Transverse colon (tissue), 4 donors: ENCODE measurements at regions not wholly inside any gene's neighbourhood (a gene's known extent, or its start where the extent isn't known, plus 50 kb on each side); places are given as distances from the start of the nearest gene placed in this dataset.

Source experiments
- DNase-seq: peaks from one replicate; pipeline ENCODE4 v3.0.0-alpha.2; 2019
- H3K27ac ChIP-seq, 4 donors: fragments of 200-600 bp; sonication (generic); 2 replicates each; pipeline ENCODE4 v1.5.1; 2016 to 2018; ENCODE audit warnings: inconsistent platforms in 4 of 4
- H3K27me3 ChIP-seq: fragments of 200-600 bp; sonication (generic); 2 replicates; pipeline ENCODE4 v1.5.1; 2017; ENCODE audit warnings: inconsistent platforms
- H3K36me3 ChIP-seq, 4 donors: fragments of 200-600 bp; sonication (generic); 2 replicates each; pipeline ENCODE4 v1.5.1; 2017 to 2019; ENCODE audit warnings: inconsistent platforms in 4 of 4
- H3K4me1 ChIP-seq, 4 donors: fragments of 200-600 bp; sonication (generic); 2 replicates each; pipeline ENCODE4 v1.5.1; 2017 to 2020; ENCODE audit warnings: inconsistent platforms in 4 of 4
- H3K4me3 ChIP-seq, 4 donors: fragments of 200-600 bp; sonication (generic); 1 replicate in 1 of 4; 2 replicates in 3 of 4; pipeline versions ENCODE4 v1.5.1 to v1.6.1; 2017 to 2019; ENCODE audit warnings: inconsistent platforms in 4 of 4
- H3K9me3 ChIP-seq, 2 donors: fragments of 200-600 bp; sonication (generic); 2 replicates each; pipeline ENCODE4 v1.5.1; 2017 to 2019; ENCODE audit warnings: inconsistent platforms in 2 of 2
- EP300 ChIP-seq: sonication (generic); formaldehyde crosslinking; IDR thresholded peaks from one replicate; pipeline ENCODE4 v1.6.1; 2017; ENCODE audit warnings: antibody characterized with exemption, low read depth
- POLR2A ChIP-seq: fragments of 450-650 bp; IDR thresholded peaks from one replicate; pipeline ENCODE4 v1.6.1; 2016; ENCODE audit warnings: antibody characterized with exemption, mild to moderate bottlenecking, moderate library complexity
- POLR2AphosphoS5 ChIP-seq, 3 donors: sonication (generic); formaldehyde crosslinking; IDR thresholded peaks; one replicate each; pipeline ENCODE4 v1.6.1; 2016; ENCODE audit warnings: antibody characterized with exemption in 3 of 3
- WGBS, 2 donors: methylation state at CpG; one replicate each; pipeline ENCODE4 v1.1.5; 2018; ENCODE audit warnings: low coverage in 1 of 2; 5-methylcytosine and 5-hydroxymethylcytosine counted together
- in situ Hi-C, 4 donors: fragments of 200-750 bp; cut with MboI; loops; one replicate each; pipeline versions ENCODE4 v1.15.0 to v1.15.1; 2017; ENCODE audit warnings: low sequenced_read_pairs in 3 of 4, low pct_ligation_motif_present in 1 of 4, low pct_unique_long_range_greater_than_20kb in 1 of 4
- intact Hi-C: fragments of 100-400 bp; cut with DNase I; formaldehyde crosslinking; loops from one replicate; pipeline ENCODE4 v1.15.1; 2023; ENCODE audit warnings: low total_unique reads
- TF ChIP-seq, protein P1 (sequence below), 5 experiments: fragments of 200-600 bp in 3 of 5; fragments of 450-650 bp in 2 of 5; sonication (generic) in 3 of 5; IDR thresholded peaks; 1 replicate in 2 of 5; 2 replicates in 3 of 5; pipeline ENCODE4 v1.5.1; 2016 to 2017; ENCODE audit warnings: antibody characterized with exemption in 5 of 5, inconsistent platforms in 3 of 5, mild to moderate bottlenecking in 2 of 5, moderate library complexity in 1 of 5

DNA sequence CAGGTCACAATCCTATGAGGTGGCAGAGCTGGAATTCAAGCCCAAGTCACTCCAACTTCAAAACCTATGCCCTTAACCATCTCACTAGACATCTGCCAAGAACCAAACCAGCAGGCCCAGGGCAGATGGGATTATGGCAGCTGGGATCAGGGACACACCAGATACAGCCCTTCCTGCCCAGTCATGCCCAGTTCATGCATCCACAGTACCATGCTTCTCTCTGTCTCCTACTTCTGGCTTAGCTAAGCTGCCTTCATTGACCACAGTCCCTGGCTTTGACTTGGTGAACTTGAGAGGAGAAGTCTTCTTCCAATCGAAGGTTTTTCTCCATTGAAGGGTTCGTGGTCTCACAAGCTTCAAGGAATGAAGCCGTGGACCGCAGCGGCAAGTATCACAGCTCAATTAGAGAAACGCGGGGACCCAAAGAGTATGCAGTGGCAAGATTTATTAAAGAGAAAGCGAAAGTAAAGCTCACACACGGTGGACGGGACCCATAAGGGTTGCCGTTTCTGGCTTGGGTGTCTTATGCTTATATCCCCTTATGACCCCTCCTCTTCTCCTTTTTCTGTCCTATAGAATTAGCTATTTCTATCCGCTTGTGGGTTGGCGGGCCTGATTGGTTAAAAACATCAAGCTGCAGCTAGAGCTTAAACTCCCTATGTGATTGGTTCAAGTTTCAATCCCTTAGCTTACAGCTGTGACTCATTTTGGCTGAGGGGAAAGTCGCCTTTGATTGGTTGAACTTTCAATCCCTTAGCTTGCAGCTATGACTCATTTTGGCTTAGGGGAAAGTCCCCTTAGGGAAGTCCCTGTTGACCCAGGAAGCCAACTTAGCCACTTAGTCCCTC, 101.2 kb downstream of the TRIM36 start:
- 85 to 86% methylated on average over 13 to 14 of the region's 14 CpGs for WGBS, 2 donors
- in situ Hi-C loops (no loop called here), intact Hi-C loops (loop anchor here (10.0 kb wide), 1 partner anchor 1454 kb away; no protein-coding TSS in a partner anchor)
- no peaks in the 10 kb centered on the region for H3K36me3 ChIP-seq
- H3K4me3 ChIP-seq: no peak overlapping the region
- no peak overlapping the region for H3K27ac ChIP-seq
- no peaks in the 10 kb centered on the region for H3K9me3 ChIP-seq
- DNase-seq: no peak
- TF ChIP-seq EP300 (no peak), POLR2AphosphoS5 (IDR thresholded peaks at IDR 0.05) (no peak), POLR2A (no peak)
- TF ChIP-seq, protein P1, sequence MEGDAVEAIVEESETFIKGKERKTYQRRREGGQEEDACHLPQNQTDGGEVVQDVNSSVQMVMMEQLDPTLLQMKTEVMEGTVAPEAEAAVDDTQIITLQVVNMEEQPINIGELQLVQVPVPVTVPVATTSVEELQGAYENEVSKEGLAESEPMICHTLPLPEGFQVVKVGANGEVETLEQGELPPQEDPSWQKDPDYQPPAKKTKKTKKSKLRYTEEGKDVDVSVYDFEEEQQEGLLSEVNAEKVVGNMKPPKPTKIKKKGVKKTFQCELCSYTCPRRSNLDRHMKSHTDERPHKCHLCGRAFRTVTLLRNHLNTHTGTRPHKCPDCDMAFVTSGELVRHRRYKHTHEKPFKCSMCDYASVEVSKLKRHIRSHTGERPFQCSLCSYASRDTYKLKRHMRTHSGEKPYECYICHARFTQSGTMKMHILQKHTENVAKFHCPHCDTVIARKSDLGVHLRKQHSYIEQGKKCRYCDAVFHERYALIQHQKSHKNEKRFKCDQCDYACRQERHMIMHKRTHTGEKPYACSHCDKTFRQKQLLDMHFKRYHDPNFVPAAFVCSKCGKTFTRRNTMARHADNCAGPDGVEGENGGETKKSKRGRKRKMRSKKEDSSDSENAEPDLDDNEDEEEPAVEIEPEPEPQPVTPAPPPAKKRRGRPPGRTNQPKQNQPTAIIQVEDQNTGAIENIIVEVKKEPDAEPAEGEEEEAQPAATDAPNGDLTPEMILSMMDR (IDR thresholded peaks at IDR 0.05): no peak
- peaks cover 0 to 3% (median 0%) of the 10 kb centered on the region in 4 donors for H3K4me1 ChIP-seq
- peaks cover 7% of the 10 kb centered on the region for H3K27me3 ChIP-seq

DNA sequence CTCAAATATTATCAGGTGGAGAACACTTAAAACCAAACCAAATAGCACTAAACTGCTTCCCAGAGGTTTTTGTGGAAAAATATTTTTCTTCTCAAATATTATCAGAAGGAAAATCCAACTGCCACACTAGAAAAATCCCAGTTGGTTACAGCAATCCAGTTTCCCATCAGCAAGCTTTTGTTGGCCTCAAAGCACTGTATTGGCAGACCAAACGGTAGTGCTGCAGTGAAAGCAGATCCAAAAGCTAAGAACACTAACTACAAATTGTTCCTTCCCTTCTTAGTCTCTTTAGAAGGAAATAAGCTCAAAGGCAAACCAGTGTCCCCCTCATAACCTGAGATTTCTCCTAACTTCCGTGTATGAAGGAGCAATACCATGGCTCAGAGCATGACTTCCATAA, 105.3 kb downstream of the TRIM36 start:
- Histone ChIP-seq H3K27me3 (no peaks in the 10 kb centered on the region), H3K27ac (no peak overlapping the region), H3K9me3 (no peaks in the 10 kb centered on the region), H3K4me3 (no peak overlapping the region), H3K4me1 (peaks cover 0 to 3% (median 0%) of the 10 kb centered on the region in 4 donors), H3K36me3 (no peaks in the 10 kb centered on the region)
- intact Hi-C loops: loop anchor here (10.0 kb wide), 1 partner anchor 1450 kb away; no protein-coding TSS in a partner anchor
- TF ChIP-seq POLR2AphosphoS5 (IDR thresholded peaks at IDR 0.05) (no peak), EP300 (no peak), POLR2A (no peak)
- TF ChIP-seq, protein P1 (IDR thresholded peaks at IDR 0.05): no peak
- in situ Hi-C loops: no loop called here
- 78 to 82% methylated on average over 2 of the region's 2 CpGs for WGBS, 2 donors
- DNase-seq: no peak

DNA sequence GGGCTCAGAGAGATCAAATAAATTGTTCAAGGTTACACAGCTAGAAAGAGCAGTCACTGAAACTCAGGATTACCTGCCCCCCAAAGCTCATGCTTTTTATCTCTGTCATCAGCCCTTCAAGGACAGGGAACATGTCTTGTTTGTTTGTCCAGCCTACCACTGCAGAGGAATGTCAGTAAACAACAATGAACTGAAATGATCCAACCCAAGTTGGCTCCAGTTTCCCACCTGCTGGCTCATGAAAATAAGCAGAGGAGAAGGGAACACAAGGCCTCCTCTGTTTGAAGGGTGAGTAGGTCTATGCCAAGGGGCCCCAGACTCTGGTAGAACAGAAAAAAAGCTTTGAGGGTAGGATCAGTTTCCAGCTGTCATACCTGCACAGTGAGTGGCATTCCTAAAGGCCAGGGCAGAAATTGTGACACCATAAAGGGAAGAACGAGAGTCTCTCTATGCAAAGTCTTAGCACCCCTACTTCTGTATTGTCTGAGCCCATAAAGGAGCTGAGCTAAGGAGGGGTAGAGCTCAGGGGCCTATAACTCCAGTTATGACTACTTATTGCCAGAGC, 115.2 kb downstream of the TRIM36 start:
- Histone ChIP-seq H3K9me3 (no peaks in the 10 kb centered on the region), H3K4me1 (no peaks in the 10 kb centered on the region), H3K36me3 (no peaks in the 10 kb centered on the region), H3K27ac (no peak overlapping the region), H3K27me3 (no peaks in the 10 kb centered on the region), H3K4me3 (no peak overlapping the region)
- in situ Hi-C loops (no loop called here), intact Hi-C loops (no loop called here)
- TF ChIP-seq, protein P1 (IDR thresholded peaks at IDR 0.05): no peak
- TF ChIP-seq EP300: no peak
- TF ChIP-seq POLR2A: no peak
- TF ChIP-seq POLR2AphosphoS5 (IDR thresholded peaks at IDR 0.05): no peak
- WGBS, 2 donors: 67% methylated on average over 1 of the region's 1 CpG; no CpG with 5 or more reads in 1 of the 2 donors
- no peak for DNase-seq

DNA sequence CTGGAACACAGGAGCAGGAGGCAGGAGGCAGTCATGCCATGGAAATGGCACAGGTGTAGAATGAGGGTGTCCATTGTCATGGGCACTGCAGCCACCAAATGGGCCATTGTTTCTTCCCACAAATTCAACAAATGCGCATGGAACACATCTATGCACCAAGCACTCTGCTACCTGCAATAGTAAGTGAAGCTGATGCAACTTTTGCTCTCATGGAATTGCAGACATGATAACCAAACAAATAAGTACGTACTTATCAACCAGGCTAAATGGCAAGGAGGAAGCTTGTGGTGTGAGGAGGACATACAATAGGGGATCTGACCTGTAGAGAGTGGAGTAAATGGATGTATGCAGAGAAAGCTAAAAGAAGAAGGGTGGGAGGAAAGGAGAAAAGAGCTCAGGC, 116.8 kb downstream of the TRIM36 start:
- Histone ChIP-seq H3K9me3 (no peaks in the 10 kb centered on the region), H3K27me3 (no peaks in the 10 kb centered on the region), H3K4me3 (no peak overlapping the region), H3K36me3 (no peaks in the 10 kb centered on the region), H3K4me1 (no peaks in the 10 kb centered on the region), H3K27ac (no peak overlapping the region)
- in situ Hi-C loops (no loop called here), intact Hi-C loops (no loop called here)
- no peak for DNase-seq
- 70 to 89% methylated on average over 1 to 2 of the region's 2 CpGs for WGBS, 2 donors
- no peak for TF ChIP-seq EP300
- TF ChIP-seq POLR2AphosphoS5 (IDR thresholded peaks at IDR 0.05): no peak
- no peak for TF ChIP-seq POLR2A
- TF ChIP-seq, protein P1 (IDR thresholded peaks at IDR 0.05): no peak
